ENCODE measurements at regions not wholly inside any gene's neighbourhood (a gene's known extent, or its start where the extent isn't known, plus 50 kb on each side); places are given as distances from the start of the nearest gene placed in this dataset.

- intact Hi-C loops (cut with DNase I), result no loop called here
- Histone ChIP-seq H3K36me3 (ENCODE audit: insufficient read depth in 1 of 2, low read depth in 1 of 2) (no peaks in the 10 kb centered on the region), H3K4me1 (no peaks in the 10 kb centered on the region), H3K4me3 (no peak overlapping the region), H3K27me3 (ENCODE audit: insufficient read depth in 3 of 3, low read length in 2 of 3) (no peaks in the 10 kb centered on the region), H3K27ac (no peak overlapping the region), H3K9me3 (no peaks in the 10 kb centered on the region)
- ATAC-seq (no peak), DNase-seq (no peak)
- WGBS, 3 donors, result 50 to 59% (median 51%) methylated on average over 9 of the region's 9 CpGs
- no peak for TF ChIP-seq CTCF (IDR thresholded peaks at IDR 0.05)
Measured at GRCh38 chr17:54494721-54495715, 405.6 kb upstream of the TOM1L1 start.

GRCh38 chr17:54505404-54505803 lies 395.2 kb upstream of the TOM1L1 start:
- no peak for ATAC-seq
- Histone ChIP-seq H3K4me1 (no peaks in the 10 kb centered on the region), H3K27ac (no peak overlapping the region), H3K27me3 (ENCODE audit: insufficient read depth in 3 of 3, low read length in 2 of 3) (no peaks in the 10 kb centered on the region), H3K9me3 (no peaks in the 10 kb centered on the region), H3K4me3 (no peak overlapping the region), H3K36me3 (ENCODE audit: insufficient read depth in 1 of 2, low read depth in 1 of 2) (no peaks in the 10 kb centered on the region)
- no peak for TF ChIP-seq CTCF (IDR thresholded peaks at IDR 0.05)
- DNase-seq, result no peak
- intact Hi-C loops (cut with DNase I), result no loop called here

- intact Hi-C loops (cut with DNase I), result no loop called here
- no peak for TF ChIP-seq CTCF (IDR thresholded peaks at IDR 0.05)
- DNase-seq (no peak), ATAC-seq (no peak)
- no peak overlapping the region for H3K4me3 ChIP-seq
- 75 to 77% (median 76%) methylated on average over 2 of the region's 2 CpGs for WGBS, 3 donors
- no peaks in the 10 kb centered on the region for H3K36me3 ChIP-seq (ENCODE audit: insufficient read depth in 1 of 2, low read depth in 1 of 2)
- H3K9me3 ChIP-seq, result no peaks in the 10 kb centered on the region
- no peak overlapping the region for H3K27ac ChIP-seq
- H3K27me3 ChIP-seq (ENCODE audit: insufficient read depth in 3 of 3, low read length in 2 of 3), result no peaks in the 10 kb centered on the region
- H3K4me1 ChIP-seq, result no peaks in the 10 kb centered on the region
Measured at GRCh38 chr17:54518706-54519105, 381.9 kb upstream of the TOM1L1 start.

- no peaks in the 10 kb centered on the region for H3K9me3 ChIP-seq
- no peak for DNase-seq
- H3K4me3 ChIP-seq, result no peak overlapping the region
- no peak overlapping the region for H3K27ac ChIP-seq
- WGBS, 3 donors, result 59 to 60% (median 60%) methylated on average over 4 of the region's 4 CpGs
- H3K36me3 ChIP-seq (ENCODE audit: insufficient read depth in 1 of 2, low read depth in 1 of 2), result no peaks in the 10 kb centered on the region
- no peak for ATAC-seq
- no peaks in the 10 kb centered on the region for H3K4me1 ChIP-seq
- H3K27me3 ChIP-seq (ENCODE audit: insufficient read depth in 3 of 3, low read length in 2 of 3), result no peaks in the 10 kb centered on the region
- no peak for TF ChIP-seq CTCF (IDR thresholded peaks at IDR 0.05)
- intact Hi-C loops (cut with DNase I), result no loop called here
Measured at GRCh38 chr17:54521137-54521536, 379.5 kb upstream of the TOM1L1 start.

Measured in psoas muscle (tissue), 7 donors.